GM23248 (cell line): ENCODE measurements at regions not wholly inside any gene's neighbourhood (a gene's known extent, or its start where the extent isn't known, plus 50 kb on each side); places are given as distances from the start of the nearest gene placed in this dataset.

Experiments
- EZH2 ChIP-seq: fragments of 200-600 bp; sonication (generic); IDR thresholded peaks from 2 replicates; pipeline ENCODE4 v1.6.1; 2018; ENCODE audit warnings: antibody characterized with exemption, mild to moderate bottlenecking; ENCODE audit not compliant: insufficient read depth, poor library complexity, severe bottlenecking
- EZH2phosphoT487 ChIP-seq: fragments of 200-600 bp; sonication (generic); IDR thresholded peaks from 2 replicates; pipeline ENCODE4 v1.6.1; 2018; ENCODE audit warnings: antibody characterized with exemption, moderate library complexity, mild to moderate bottlenecking, low read depth; ENCODE audit not compliant: insufficient read depth

DNA sequence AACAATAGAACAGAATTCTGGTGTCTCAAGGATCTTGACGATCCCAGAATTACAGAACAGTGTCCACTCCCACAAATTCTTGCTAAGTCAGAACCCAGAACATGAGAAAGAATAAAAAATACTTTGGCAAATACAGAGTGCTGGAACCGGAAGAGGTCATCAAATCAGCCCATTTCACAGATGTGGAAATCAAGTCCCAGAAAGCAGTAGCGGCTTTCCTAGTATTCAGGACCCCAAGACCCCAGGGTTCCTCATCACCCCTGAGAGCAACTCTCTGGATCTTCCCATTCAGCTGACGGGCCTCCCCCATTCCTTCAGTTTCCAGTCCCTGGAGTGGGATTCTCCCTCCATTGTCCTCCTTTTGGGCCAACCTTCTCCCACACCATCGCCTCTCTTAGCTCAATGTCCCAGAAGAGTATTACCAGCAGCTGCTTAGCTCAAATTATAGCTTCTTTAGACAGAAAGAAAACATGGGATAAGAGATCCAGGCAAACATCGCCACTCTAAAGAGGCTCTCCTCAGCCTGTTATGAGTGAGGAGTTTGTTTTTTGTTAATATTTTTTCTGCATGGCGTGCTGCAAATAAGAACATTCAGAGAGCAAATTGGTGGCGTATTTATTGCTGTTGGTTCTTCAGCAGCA lies 268.3 kb downstream of the MN1 start:
- no peak for TF ChIP-seq EZH2
- no peak for TF ChIP-seq EZH2phosphoT487
